ENCODE measurements at regions not wholly inside any gene's neighbourhood (a gene's known extent, or its start where the extent isn't known, plus 50 kb on each side); places are given as distances from the start of the nearest gene placed in this dataset.

DNA sequence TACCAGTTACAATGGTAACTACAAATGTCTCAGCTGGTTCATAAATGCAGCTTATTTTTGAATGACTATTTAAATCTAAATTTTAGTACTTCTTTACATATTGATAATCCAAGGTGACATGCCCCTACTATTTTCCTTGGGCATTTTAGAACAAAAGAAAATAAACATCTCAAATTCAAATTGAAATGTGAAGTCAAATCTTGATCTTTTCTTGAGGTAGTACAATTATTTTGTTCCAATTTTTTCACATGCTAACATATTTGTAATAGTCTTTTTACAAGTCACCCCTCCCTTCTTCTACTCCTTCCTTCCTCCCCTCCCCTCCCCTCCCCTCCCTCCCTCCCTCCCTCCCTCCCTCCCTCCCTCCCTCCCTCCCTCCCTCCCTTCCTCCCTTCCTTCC is 370.1 kb upstream of the MMS22L start:
- TF ChIP-seq, protein P1, sequence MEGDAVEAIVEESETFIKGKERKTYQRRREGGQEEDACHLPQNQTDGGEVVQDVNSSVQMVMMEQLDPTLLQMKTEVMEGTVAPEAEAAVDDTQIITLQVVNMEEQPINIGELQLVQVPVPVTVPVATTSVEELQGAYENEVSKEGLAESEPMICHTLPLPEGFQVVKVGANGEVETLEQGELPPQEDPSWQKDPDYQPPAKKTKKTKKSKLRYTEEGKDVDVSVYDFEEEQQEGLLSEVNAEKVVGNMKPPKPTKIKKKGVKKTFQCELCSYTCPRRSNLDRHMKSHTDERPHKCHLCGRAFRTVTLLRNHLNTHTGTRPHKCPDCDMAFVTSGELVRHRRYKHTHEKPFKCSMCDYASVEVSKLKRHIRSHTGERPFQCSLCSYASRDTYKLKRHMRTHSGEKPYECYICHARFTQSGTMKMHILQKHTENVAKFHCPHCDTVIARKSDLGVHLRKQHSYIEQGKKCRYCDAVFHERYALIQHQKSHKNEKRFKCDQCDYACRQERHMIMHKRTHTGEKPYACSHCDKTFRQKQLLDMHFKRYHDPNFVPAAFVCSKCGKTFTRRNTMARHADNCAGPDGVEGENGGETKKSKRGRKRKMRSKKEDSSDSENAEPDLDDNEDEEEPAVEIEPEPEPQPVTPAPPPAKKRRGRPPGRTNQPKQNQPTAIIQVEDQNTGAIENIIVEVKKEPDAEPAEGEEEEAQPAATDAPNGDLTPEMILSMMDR (conservative IDR thresholded peaks at IDR 0.05; ENCODE audit: low read depth, low read length), result no peak
- no peaks in the 10 kb centered on the region for H3K4me1 ChIP-seq (ENCODE audit: low read depth, poor library complexity, severe bottlenecking)
- no peak overlapping the region for H3K4me3 ChIP-seq (IDR thresholded peaks at IDR 0.05; ENCODE audit: insufficient read depth, low read depth, low read length)
- no peaks in the 10 kb centered on the region for H4K20me1 ChIP-seq (ENCODE audit: insufficient read depth)
- no peak overlapping the region for H3K27ac ChIP-seq
- no peak overlapping the region for H3K9ac ChIP-seq
- no peak overlapping the region for H2AFZ ChIP-seq (ENCODE audit: low read depth)
- H3K4me2 ChIP-seq, result no peak overlapping the region
- no peaks in the 10 kb centered on the region for H3K79me2 ChIP-seq (ENCODE audit: insufficient read depth, low read depth)
- no peaks in the 10 kb centered on the region for H3K27me3 ChIP-seq (ENCODE audit: insufficient read depth, low read depth)
- H3K36me3 ChIP-seq (ENCODE audit: insufficient read depth), result no peaks in the 10 kb centered on the region

- Histone ChIP-seq H3K4me3 (IDR thresholded peaks at IDR 0.05; ENCODE audit: insufficient read depth, low read depth, low read length) (no peak overlapping the region), H3K36me3 (ENCODE audit: insufficient read depth) (no peaks in the 10 kb centered on the region), H3K9ac (no peak overlapping the region), H2AFZ (ENCODE audit: low read depth) (no peak overlapping the region), H3K27me3 (ENCODE audit: insufficient read depth, low read depth) (no peaks in the 10 kb centered on the region), H3K27ac (no peak overlapping the region), H4K20me1 (ENCODE audit: insufficient read depth) (no peaks in the 10 kb centered on the region), H3K4me2 (no peak overlapping the region), H3K4me1 (ENCODE audit: low read depth, poor library complexity, severe bottlenecking) (no peaks in the 10 kb centered on the region), H3K79me2 (ENCODE audit: insufficient read depth, low read depth) (no peaks in the 10 kb centered on the region)
- TF ChIP-seq, protein P1 (conservative IDR thresholded peaks at IDR 0.05; ENCODE audit: low read depth, low read length), result no peak
These were observed 370.5 kb upstream of the MMS22L start for GRCh38 chr6:97653517-97653916.

DNA sequence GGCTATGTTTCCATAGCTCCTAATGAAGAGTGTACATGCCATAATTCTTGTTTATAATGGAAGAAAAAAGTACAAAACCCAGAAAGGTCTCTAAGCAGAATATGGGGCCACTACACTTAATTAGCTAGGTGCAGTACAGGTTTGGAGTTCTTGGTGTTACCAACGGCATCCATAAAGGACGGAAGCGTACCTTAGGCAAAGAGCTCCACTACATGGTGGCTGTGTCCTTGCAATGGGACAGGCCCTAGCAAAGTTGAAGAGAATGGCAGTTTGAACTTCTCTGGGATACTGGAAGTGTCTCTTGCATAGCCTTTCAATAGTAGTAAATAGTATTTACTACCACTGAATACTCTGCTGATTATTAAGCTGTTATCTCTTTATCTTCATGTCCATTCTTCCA is 371.7 kb upstream of the MMS22L start:
- H3K4me3 ChIP-seq (IDR thresholded peaks at IDR 0.05; ENCODE audit: insufficient read depth, low read depth, low read length), result no peak overlapping the region
- H3K4me1 ChIP-seq (ENCODE audit: low read depth, poor library complexity, severe bottlenecking), result no peaks in the 10 kb centered on the region
- no peaks in the 10 kb centered on the region for H3K79me2 ChIP-seq (ENCODE audit: insufficient read depth, low read depth)
- H3K27me3 ChIP-seq (ENCODE audit: insufficient read depth, low read depth), result no peaks in the 10 kb centered on the region
- no peak overlapping the region for H3K9ac ChIP-seq
- H3K4me2 ChIP-seq, result no peak overlapping the region
- H3K36me3 ChIP-seq (ENCODE audit: insufficient read depth), result no peaks in the 10 kb centered on the region
- no peak overlapping the region for H2AFZ ChIP-seq (ENCODE audit: low read depth)
- H3K27ac ChIP-seq, result no peak overlapping the region
- no peaks in the 10 kb centered on the region for H4K20me1 ChIP-seq (ENCODE audit: insufficient read depth)
- TF ChIP-seq, protein P1 (conservative IDR thresholded peaks at IDR 0.05; ENCODE audit: low read depth, low read length), result no peak

DNA sequence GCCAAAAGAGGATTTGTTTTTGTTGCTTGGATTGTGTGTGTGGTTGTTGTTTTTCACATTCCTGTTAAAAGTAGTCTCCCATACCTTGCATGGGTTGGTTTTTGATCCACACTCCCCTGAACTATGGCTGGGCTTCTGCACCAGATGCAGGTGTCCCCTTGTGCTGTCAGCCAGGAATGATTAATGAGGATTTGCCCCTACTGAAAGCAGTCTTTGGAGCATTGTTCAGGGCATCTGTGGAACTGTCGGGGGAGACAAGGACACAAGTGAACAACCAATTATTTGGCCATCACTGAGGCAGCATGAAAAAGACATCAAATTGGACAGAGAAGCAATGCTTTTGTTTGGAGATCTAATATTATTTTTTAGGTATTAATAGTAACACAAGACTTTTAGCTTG is 373.2 kb upstream of the MMS22L start:
- H3K27ac ChIP-seq, result no peak overlapping the region
- no peaks in the 10 kb centered on the region for H3K27me3 ChIP-seq (ENCODE audit: insufficient read depth, low read depth)
- no peak overlapping the region for H2AFZ ChIP-seq (ENCODE audit: low read depth)
- H3K4me3 ChIP-seq (IDR thresholded peaks at IDR 0.05; ENCODE audit: insufficient read depth, low read depth, low read length), result no peak overlapping the region
- H3K4me1 ChIP-seq (ENCODE audit: low read depth, poor library complexity, severe bottlenecking), result no peaks in the 10 kb centered on the region
- TF ChIP-seq, protein P1 (conservative IDR thresholded peaks at IDR 0.05; ENCODE audit: low read depth, low read length), result no peak
- H3K9ac ChIP-seq, result no peak overlapping the region
- no peak overlapping the region for H3K4me2 ChIP-seq
- H3K79me2 ChIP-seq (ENCODE audit: insufficient read depth, low read depth), result no peaks in the 10 kb centered on the region
- no peaks in the 10 kb centered on the region for H3K36me3 ChIP-seq (ENCODE audit: insufficient read depth)
- H4K20me1 ChIP-seq (ENCODE audit: insufficient read depth), result no peaks in the 10 kb centered on the region

Measured in KMS-11 (cell line).